HT-29 (cell line): ENCODE measurements at regions not wholly inside any gene's neighbourhood (a gene's known extent, or its start where the extent isn't known, plus 50 kb on each side); places are given as distances from the start of the nearest gene placed in this dataset.
"Not testable (repeated sequence)": the region's sequence is repeated elsewhere in the genome, so short reads cannot be mapped to it uniquely, and the experiment has no call there.

Source experiments
- DNase-seq: peaks from one replicate; pipeline ENCODE4 v3.0.0-alpha.2; 2015; ENCODE audit warnings: low spot score

DNA sequence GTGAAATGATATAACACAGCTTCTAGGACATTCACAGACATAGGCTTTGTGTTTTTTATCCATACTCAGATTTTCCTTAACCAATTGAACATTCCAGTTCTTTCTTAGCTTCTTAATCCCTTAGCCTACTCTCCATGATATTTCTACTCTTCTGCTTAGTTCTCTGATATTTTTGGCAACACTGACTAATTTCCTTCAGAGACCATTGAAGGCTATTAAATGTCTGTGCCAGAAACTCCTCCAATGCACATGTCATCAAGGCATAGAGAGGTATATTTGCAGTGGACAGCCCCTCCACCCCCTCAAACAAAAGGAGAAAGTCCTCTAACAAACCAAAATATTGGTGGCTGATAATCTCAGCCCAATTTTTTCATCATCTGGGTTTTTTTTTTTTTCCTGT lies 105.9 kb upstream of the TSC22D2 start:
- DNase-seq: no peak

DNA sequence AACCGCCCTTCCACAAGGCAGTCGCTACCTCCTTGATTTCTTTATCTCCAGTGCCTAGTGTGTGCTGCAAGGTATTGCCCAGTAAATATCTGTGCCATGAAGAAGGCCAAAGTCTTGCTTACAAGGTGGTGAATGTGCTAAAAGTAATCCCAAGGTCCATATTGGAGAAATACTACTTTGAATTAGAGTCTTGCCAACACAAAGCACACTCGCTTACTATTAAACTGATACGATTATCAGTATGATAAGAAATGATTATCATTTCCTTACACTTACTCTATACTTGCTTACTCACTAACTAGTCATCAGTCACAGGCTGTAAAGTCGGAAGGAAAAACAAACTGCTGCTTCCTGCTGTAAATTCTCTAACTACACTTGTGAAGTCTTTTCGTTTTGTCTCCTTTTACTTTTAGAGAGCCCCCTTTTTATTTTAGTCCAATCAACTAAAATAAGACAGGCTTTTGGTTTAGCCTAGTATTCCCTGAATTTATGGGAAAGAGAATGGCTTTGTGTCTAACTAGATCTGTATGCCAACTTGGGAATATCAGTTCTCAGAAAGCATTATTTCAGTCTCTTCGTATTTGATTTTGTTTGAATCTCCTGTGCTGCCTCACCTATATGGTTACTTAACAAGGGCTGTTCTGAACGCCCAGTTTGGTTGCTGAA lies 107.1 kb upstream of the TSC22D2 start:
- peak; percentile 50 for DNase-seq

DNA sequence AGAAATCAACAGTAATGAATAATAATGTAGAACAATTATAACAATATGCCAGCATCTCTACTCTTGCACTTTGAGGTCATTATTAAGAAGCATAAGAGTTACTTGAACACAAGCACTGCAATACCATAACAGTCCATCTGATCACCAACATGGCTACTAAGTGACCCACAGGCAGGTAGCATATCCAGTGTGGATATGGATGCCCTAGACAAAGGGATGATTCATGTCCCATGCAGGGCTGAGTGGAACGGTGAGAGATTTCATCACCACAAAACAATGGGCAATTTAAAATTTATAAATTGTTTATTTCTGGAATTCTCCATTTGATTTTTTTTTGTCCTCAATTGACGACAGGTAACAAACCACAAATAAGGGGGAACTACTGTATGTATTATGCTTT lies 107.7 kb upstream of the TSC22D2 start:
- DNase-seq: no peak

DNA sequence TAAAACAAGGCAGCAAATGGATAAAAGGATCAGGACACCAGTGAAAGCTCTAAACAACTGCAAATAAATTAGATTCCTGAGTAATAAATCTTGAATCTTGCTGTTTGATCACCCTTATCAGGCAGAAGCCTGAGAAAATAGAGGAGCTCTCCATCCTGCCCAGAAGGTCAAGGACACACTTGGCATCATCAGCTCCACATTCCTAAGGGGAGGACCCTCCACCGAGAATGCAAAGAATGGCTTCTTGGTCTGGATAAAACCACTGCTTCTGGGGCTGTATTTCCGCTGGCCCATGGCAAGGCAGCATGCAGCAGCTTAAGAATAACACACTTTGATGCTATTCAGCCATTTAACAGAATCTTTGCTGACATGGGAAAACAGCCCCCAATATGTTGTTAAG lies 108.9 kb upstream of the TSC22D2 start:
- no peak for DNase-seq

DNA sequence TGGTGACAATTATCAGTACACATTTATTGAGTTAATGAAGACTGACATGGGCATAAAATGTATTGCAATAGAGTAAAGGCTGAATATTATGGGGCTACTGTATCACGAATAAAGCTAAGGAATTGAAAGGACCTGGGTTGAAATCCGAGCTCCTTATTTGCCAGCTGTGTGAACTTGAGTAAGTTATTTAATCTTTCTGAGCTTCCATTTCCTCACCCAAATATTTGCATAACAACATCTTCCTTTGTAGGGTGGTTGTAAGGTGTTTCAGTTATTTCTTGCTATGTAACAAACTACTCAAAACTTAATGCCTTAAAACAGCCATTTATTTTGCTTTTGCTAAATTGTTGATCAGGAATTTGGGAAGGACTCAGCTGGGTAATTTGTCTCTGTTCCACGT lies 111.1 kb upstream of the TSC22D2 start:
- no peak for DNase-seq

DNA sequence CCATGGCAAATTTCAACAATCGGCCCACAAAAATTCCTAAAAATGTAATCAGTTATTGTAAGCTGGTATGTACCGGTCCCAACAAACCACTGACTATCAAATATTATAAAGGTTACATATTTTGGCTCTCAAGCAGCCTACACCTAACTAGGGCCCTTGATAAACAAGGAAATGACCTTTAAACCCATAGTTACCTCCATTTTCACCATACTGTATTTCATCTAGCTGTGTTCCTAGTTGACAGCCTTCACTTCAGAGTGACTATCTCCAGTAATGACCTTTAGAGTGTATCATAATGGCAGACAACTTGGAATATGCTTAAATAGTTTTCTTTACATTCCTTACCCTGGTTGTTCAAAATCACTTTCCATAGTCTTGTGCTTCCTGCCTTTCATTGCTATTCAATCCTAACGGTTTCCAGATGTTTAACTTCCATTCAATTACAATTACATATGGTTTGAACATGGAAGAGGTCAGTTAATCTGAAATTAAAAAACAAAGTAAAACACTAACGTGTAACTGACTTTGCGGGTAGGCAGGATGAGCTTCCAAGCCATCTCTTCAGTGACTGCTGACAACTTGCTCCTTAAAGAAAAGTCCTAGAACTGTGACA lies 111.9 kb upstream of the TSC22D2 start:
- DNase-seq: no peak

DNA sequence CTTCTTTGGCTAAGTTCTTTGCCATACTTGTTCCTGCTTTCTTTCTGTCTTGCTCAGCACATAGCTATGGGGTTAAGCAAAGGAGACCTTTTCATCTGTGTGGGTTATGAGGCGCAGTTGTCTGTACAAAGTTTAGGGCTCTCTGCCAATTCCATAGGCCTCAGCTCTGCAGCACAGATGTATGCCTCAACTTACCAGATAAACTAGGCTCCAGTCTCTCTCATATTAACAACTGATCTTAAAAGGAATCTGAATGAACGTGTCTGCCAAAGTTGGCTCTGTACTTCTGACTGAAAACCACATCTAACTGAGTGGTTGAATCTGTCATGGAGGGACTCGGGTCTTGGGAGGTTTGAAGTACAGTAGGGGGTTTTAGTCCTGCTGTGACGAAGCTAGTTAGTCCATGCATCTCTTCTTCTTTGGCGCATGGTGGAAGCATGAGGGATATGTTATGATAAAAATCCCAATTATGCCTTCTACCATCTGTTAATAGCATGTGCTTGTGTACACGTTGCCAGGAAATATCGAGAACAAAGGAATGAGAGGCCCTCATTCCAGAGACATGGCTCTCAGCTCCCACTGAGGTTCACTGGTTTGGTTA lies 114.6 kb upstream of the TSC22D2 start:
- DNase-seq: no peak

DNA sequence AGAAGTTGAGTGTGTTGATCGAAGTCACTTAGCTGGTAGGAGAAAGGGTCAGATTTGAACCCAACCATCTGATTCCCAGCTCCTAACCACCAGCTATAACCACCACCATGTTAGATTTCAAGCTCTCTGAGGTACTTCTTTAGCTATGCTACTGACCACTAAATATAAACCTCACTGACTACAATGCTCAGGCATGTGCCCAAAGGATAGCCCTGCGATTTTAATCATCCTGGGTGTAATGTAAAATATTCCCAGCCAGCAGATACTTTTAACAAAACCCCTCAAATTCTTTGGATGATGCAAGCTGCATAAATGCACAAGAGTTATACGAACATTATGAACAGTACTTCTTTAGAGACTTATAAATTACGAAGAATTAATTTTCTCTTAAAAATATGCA lies 115.2 kb upstream of the TSC22D2 start:
- DNase-seq: no peak

DNA sequence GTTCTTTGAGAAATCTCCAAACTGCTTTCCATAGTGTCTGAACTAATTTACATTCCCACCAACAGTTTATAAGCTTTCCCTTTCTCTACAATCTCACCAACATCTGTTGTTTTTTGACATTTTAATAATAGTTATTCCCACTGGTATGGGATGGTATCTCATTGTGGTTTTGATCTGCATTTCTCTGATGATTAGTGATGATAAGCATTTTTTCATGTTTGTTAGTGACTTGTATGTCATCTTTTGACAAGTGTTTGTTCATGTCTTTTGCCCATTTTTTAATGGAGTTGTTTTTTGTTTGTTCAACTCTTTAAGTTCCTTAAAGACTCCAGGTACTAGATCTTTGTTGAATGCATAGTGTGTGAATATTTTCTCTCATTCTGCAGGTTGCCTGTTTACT lies 116.6 kb upstream of the TSC22D2 start:
- DNase-seq: no peak

DNA sequence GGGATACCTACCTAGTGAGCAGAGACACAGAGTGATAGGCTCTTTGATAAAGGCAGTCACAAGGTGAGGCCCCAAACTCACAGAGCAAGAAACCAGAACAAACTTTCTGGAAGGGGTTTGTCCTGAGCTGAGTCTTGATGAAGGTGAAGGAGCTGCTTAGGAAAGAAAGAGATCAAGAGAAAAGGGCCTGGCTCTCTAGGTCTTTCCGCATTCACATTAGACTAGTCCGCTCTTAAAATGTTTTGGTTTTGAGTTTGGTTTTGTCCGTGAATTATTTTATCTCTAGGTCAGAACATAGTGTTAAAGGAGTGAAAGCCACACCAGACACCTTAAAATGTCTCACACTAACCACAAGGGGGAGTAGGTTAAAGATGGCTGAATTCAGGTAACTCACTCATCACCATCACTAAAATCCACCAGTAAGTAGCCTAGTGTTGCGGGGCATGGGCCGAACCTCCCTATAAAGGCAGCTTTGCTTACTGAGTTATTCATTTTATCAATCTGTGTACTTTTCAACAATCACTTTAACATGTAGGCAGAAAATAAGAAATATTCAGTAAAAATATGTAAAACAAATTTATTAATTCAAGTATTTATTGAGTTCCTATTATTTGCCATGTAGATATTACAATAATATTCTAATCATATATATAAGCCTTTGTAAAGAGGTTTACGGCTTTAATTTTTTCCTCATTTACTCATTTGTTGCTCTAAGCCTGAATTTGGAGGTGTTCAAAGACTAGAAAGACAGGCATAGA lies 121.5 kb upstream of the TSC22D2 start:
- peak; percentile 88 for DNase-seq

DNA sequence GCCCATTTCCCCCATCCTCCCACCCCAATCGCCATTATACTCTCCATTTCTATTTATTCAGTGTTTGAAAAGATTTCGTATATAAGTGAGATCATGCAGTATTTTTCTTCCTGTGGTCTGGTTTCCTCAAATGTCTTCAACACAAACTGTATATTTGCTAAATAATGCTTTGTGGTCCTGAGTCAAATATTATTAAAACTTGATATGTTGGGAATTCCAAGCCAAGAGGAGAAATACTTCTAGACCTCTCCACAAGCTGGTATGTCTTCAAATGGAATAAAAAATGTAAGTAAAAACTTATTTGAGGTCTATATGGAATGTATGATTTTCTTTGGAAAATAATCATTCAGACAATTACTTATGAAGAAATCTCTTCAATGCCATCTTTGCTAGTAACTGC lies 122.5 kb upstream of the TSC22D2 start:
- DNase-seq: no peak

DNA sequence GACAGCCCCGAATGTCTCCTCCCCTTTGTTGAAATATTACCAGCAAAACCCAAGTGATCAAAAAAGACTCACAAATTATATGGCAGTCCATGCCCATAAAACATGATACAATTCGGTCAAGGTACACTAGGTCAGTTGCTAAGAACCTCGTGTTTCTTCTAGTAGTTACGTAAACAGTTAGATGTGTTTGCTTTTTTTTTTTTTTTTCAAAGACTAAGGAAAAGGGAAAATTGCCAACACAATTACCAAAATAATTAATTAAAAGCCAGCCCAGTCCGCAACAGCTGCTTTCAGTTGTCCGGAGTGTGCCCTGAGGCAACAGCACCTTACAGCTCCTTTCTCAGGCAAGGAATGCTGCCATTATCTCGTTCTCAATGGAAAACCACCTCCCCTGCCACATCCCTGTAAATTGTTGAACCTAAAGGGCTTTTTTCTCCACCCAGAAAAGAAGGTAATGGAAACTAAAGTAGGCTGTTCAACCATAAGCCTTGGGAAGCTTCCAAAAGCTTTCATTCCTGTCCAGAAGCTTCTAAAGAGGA lies 129.2 kb upstream of the TSC22D2 start:
- peak; percentile 60 for DNase-seq

DNA sequence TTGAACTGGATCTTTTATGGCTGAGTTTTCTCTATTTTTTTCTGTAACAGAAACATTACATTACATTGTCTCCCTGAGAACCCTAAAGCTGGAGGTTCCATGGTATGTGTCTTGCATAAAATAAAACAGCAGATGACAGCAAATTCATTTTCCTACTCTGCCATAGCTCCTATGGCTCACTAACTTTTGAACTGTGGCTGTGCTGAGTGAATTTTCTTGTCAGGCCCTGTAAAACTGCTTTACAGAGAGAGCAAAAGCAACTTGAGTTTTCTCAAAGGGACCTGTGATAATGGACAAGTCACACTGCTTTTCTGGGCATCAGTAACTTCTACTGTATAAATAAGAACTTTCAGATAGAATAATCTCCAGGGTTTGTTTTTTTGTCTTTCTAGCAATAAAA lies 129.9 kb upstream of the TSC22D2 start:
- no peak for DNase-seq

DNA sequence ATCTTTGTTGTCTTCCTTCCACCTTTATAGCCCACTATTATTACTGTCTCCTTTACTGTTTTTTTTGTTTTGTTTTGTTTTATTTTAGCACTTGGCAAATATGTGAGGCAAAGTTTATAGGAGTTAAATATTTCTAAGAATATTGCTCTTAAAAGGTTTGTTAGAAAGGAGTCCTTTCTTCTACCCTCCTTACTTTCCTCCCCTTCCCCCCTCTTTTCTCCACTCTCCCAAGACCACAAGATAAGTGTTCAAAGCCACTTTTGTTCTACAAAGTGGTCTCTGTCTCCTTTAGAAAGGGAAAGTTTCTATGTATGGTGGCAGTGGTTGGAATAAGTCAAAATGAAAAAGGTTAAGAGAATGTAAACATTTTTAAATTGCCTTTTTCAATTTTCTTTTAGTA lies 130.7 kb upstream of the TSC22D2 start:
- no peak for DNase-seq

DNA sequence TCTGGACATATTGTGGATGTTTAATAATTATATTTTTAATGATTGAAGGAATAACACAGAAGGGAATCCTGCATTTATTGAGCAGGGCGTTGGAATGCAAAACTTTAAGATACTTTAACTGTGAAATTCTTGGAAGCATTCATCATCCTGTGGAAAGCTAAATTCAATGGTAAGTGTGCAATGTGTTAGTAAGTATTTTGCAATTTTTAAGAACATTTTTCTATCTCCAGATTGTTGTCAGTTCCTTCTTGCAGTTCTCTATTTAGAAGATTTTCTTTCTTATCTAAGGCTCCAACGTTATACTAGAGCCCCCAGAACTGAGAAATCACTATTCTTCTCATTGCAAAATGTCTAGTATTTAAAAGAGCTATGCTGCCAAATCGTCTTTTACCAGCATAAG lies 132.2 kb upstream of the TSC22D2 start:
- DNase-seq: no peak

DNA sequence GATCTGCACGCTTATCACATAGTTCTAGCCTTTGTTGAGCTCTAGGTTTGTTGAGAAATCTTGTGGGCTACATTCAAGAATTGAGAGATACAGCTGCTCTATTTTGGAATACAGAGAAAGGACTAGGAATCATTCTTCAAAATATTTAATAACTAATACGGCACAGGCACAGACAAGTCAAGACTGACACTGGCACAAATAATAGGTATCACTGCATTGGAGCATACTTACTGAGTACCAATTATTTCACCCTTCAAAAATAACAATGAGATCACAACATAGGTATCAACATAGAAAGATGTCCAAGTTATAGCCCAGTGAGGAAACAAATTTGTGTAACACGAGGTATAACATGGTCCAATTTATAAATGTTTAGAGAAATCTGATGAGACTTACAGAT lies 133.7 kb upstream of the TSC22D2 start:
- DNase-seq: no peak

DNA sequence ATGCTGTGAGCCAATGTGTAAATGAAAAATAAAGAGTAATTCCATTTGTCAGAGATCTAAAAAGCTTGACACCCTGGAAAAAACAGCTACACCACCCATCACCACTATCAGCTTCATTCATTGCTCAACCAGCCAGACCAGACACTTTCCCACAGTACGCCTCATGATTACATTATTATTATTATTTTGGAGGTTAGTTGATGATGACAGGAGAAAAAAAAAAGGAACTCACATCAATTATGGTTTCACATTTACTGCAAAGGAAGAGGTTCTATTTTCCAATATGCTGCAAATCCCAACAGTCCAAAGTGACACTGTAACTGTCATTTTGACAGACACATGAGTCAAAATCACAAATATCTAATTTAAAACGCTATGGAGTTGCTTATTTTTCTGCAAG lies 134.7 kb upstream of the TSC22D2 start:
- DNase-seq: no peak

DNA sequence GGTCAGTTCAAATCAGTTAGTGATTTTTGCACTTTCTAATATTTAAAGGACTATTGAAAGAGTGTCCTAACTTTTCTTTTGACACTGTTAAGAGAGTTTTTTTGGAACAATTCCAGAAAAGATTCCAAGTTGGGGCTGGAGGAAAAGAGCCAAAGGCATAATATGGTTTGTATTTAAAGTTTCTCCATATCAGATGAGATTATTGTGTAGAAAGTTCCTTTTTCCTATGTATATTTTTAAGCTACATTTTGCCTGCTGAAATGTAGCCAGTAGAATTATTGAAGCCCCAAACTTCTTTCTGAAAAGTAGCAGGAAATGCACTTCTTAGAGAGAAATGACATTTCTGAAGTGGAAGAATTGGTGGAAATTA lies 136.5 kb upstream of the TSC22D2 start:
- DNase-seq: peak; percentile 46

DNA sequence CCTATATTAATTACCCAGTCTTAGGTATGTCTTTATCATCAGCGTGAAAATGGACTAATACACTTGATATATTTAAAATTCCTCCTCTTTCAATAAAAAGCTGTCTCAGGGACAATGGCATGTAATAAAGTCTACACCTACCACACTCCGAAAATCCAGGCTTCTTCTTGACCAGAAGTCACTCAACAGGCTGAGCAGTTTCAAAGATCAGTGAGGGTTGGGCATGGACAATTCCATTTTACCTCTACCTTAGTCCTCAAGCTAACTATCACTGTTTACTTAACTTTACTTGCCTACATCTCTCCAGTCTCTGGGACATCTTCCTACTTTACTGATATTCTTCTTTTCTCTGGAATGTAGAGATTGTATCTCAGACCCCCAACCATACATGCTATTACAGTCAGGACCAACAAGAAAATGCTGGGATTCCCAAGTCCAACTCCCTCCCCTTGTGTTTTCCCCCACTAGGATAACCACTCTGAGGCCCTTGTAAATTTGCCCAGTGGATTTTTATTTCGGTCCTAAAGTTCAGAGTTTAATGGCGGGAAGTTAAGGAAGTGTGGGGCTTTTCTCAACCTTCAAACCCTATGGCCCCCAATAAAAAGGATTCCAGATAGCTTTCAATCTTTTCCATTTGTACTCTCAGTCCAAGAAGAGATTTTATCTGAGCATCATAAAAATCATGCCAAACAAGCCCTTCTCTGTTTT lies 137.1 kb upstream of the TSC22D2 start:
- DNase-seq: peak; percentile 44

DNA sequence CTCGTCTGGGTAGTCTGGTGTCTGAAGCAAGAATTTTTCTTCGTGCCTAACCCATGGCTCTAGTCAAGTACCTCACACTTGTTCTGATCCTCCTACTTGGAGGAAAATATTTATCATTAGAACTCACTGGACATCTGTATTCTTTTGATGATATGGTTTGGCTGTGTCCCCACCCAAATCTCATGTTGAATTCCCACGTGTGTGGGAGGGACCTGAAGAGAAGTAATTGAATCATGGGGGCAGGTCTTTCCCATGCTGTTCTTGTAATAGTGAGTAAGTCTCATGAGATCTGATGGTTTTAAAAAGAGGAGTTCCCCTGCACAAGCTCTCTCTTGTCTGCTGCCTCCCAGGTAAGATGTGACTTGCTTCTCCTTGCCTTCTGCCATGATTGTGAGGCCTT lies 137.7 kb upstream of the TSC22D2 start:
- DNase-seq: not testable (repeated sequence)

DNA sequence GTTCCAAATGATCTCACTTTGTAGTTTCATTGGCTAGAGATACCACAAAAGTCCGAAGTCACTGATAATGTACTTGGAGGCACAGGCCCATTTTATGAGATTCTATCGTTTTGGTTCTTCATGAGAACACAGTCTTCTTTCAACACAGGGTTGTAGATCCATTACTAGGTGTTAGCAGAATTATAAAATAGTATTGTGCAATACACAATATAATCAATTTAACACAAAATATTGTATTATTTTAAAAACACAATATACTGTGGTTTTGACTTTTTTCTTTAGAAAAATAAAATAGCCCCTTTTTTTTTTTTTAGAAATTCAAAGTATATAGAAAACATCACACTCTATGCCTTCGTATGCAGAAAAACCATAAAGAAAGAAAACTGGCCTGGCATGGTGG lies 138.6 kb upstream of the TSC22D2 start:
- DNase-seq: no peak
